ELF-1 (cell line): ENCODE measurements at regions not wholly inside any gene's neighbourhood (a gene's known extent, or its start where the extent isn't known, plus 50 kb on each side); places are given as distances from the start of the nearest gene placed in this dataset.
A peak's percentile ranks its signal among the peaks of the same experiment; 100 is the strongest.

Experiments used
- DNase-seq: peaks from one replicate; pipeline ENCODE4 v3.0.0-alpha.2; 2016; ENCODE audit warnings: low read depth, low spot score

DNA sequence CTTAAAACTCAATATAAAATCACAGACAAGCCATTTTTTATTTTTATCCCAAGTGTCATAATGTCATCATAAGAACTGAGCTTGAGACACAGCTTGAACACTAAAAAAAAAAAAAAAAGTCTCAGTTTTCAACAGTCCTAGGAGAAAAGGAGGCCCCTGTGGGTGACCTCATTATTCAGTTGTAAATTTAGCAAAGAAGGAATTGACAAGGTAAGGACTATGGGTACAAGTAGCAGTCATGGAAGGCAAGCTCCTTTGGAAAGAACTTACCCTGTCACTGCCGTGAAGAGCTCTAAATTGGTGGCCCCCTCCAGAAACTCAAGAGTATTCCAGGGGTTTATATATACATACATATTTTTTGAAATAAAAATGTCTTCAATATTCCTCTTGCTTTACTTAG is 864.4 kb upstream of the KCND2 start:
- no peak for DNase-seq

DNA sequence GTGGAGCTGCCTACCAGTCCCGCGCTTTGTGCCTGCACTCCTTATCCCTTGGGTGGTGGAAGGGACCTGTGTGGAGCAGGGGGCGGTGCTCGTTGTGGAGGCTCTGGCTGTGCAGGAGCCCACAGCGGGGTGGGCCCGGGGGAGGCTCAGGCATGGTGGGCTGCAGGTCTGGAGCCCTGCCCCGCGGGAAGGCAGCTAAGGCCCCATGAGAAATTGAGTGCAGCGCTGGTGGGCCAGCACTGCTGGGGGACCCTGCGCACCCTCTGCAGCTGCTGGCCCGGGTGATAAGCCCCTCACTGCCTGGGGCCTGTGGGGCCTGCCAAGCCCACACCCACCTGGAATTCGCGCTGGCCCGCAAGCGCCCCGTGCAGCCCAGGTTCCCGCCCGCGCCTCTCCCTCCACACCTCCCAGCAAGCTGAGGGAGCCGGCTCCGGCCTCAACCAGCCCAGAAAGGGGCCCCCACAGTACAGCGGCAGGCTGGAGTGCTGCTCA is 859.6 kb upstream of the KCND2 start:
- no peak for DNase-seq

DNA sequence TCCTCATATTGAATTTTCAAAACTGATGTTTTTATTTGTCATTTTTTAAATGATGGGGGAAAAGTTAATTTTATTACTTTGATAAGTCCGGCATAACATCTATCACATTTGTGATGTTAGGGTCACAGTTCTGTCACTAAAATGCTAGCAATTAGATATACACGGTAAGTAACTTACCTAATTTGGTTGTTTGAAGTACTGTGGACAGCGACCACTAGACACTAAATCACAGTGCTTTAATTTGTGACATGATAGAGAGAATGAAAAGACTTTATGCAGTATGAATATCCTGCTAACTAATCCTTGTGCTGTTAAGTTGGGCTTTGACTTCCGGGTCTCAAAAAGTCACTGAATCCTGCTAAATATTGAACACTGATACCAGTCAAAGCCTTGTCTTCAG is 857.3 kb upstream of the KCND2 start:
- no peak for DNase-seq

DNA sequence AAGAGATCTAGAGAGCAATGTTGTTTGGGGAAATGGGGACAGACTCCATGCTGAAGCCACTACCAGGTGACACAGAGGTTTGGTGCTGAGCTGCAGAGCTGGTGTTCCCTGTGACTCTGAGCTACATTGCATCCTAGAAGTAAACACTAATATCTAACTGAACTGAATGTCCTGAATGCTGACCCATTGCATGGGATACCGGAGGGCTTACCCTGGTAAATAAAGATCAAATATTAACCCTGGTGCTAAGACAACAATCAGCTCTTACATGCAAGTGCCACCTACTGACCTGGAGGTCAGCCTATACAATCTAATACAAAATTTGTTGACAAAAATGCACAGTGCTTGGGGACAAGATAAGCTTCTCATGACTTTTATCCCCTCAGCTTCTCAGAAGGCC is 851.3 kb upstream of the KCND2 start:
- DNase-seq: no peak

DNA sequence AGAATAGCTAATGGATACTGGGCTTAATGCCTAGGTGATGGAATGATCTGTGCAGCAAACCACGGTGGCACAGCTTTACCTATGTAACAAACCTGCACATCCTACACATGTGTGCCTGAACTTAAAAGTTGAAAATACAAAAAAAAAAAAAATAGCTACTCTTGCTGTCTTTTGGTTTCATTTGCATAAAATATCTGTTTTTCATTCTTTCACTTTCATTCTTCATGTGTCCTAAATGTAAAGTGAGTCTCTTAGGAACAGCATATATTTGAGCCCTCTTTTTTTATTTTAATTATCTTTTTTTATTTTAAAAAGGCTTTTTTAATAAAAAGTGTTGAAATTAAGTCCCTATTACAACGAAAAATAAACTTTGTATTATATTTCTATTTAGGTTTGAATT is 836.1 kb upstream of the KCND2 start:
- no peak for DNase-seq

DNA sequence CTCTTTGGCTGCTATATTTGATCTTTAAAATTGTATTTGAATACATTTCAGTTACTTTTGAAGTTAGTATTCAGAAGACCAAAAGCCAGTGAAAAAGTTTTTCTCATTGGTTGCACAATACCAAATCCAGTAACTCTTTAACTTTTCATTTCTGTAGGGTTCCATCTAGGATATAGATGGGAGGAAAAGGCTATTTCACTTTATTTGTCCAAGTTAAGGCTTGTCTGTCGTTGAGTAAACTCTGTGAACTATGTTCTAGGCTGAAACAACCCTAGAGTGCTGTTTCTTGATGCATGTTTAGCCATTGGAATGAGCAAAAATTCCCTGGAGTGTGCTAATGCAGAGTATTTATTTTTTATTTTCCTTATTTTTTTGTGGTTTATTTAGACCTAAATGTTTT is 834.7 kb upstream of the KCND2 start:
- no peak for DNase-seq

DNA sequence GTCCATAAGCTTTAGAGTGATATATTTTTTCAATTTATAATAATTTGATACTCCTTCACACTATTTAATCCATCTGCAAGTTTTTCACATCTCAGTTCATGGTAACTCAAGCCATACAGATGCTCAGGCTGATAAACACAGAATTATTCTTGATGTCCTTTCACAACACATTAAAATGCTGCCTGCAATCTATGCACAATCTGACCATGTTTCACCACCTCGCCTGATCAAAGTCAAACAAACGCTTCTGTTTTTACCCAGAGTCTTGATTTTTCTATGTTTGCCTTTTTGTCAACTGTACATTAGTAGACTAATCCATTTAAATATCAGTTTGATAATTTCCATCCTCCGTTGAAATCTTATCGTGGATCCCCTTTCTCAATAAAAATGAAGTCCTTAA is 833.8 kb upstream of the KCND2 start:
- DNase-seq: no peak

DNA sequence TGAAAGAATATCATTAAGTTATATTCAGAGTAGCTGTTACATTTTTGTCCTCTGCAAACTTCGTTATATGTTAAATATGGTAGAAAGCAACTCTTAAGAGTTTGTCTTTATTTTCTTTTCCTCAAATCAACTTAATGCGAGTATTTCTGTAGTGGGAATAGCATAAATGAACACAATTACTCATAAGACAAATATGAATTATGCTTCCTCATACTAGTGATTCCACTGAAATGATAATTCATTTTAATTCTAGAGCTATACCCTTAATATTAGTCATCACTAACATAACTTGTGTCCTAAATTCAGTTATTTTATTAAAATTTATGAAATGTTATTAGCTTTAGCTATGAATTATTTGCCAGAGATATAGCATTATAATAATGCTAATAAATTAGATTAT is 820.6 kb upstream of the KCND2 start:
- DNase-seq: no peak

DNA sequence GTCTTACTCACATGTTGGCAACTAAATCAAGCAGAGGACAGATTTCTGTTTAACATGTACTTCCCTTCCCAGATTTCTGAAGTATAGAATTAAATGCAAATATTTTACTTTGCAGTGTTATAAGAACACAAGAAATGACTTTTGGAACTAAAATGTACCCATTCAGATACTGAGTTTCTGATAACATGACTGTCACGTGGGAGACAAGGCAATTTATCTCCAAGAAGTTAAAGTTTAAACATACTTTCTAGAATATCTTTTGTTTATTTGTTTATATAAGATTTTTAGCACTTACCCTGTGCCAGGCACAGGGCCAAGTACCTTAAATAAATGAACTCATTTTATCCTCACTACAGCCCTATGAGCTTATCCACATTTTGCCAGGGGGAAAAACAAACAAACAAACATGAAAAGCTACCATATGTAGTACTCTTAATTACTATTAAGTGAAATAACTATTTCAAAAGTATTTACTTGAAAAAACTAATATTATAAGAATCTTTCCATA is 807.1 kb upstream of the KCND2 start:
- DNase-seq: no peak

DNA sequence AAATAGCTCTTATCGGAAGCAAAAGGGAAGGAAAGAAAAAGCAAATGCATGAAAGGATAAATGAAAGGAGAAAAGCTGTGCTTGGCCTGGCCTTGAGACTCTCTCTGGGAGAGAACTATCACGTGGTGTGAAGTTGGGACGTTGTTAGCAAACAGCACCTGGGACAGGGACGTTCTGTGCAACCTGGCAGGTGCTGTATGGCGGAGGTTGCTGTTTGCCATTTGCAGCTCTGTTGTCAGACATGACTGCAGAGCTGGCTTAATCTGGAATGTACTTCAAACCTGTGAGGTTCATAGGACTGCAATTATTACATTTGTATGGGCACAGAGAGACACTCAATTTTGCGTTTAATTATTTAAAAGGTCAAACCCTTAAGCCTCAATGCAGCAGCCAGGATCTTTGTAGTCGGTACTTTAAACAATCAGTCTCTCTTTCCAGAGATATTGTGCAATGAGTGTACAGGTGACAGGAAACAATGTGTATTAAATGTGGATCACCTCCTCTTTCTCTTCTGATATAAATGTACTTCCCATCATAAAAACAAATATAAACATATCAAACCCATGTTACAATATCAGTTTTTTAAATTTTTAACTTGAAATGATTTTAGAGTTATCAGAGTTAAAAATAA is 800.5 kb upstream of the KCND2 start:
- peak; percentile 10 for DNase-seq

DNA sequence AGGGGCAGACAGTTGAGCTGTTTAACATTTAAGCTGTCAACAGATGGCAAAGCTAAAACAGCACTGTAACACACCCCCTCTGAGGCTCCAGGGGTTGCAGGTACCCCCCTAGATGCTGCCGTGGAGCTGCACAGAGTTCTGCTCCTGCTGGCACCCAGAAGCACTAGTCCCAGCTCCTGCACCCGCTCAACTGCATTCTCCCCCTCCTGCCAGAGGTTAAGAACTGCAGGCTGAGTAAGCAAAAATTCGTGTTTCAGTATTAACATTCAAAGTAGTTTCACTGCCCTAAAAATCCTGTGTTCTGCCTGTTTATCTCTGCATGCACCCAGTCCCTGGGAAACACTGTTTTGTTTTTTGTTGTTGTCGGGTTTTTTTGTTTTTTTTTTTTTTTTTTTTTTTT is 790.8 kb upstream of the KCND2 start:
- DNase-seq: peak; percentile 49

DNA sequence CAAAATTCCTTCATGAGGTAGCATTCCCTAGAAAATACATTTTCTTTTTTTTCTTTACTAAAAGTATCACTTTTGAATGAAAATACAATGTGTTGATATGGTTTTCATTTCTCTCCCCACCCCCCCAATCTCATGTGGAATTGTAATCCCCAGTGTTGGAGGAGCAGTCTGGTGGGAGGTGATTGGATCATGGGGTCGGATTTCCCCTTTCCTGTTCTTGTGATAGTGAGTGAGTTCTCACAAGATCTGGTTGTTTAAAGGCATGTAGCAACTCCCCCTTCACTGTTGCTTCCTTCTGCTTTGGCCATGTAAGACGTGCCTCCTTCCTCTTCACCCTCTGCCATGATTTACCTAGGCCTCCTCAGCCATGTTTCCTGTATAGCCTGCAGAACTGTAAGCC is 790.3 kb upstream of the KCND2 start:
- DNase-seq: peak; percentile 14

DNA sequence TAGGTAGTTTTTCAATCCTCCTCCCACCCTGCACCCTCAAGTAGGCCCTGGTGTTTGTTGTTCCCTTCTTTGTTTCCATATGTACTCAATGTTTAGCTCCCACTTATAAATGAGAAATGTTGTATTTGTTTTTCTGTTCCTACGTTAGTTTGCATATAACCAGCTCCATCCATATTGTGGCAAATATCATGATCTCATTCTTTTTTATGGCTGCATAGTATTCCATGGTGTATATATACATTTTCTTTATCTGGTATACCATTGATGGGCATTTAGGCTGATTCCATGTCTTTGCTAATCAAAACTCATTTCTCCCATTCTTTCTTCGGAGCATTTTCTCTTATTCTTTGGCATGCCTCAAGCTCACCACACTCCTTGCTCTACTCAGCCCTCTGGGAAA is 789.6 kb upstream of the KCND2 start:
- no peak for DNase-seq

DNA sequence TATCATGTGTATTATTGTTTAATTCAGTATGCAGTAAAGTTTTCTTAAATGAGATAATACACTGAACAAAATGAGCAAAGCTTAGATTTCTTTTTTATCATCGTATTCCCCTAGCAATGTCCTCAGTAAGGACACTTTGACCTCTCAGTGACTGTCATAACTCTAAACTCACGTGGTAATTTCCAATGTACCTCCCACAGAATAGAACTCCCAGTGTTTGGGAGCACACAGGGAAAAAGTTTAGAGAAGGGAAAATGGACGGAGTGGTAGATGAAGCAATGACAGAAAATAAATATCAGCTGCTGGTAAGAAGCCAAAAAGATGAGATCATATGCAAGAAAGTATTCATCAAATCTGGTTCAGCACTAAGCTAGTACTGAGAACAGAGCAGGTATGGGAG is 758.6 kb upstream of the KCND2 start:
- DNase-seq: no peak

DNA sequence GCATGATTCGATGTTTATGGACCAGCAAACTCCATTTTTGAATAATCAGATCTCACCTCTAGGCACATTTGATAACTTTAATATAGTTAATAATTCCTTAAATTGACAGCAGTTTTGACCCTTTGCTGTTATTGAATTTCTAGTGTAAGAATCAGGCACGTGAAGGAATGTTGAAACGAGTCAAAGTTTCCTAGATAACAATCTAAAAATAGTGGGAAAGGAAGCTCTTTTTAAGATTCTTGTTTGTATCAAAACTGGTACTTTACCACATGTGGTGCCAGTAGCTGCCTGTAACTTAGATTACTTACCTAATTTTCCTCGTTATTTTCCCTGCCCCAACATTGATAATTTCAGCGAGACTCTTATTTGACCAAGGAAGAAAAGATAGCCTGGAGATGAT is 757.8 kb upstream of the KCND2 start:
- no peak for DNase-seq

DNA sequence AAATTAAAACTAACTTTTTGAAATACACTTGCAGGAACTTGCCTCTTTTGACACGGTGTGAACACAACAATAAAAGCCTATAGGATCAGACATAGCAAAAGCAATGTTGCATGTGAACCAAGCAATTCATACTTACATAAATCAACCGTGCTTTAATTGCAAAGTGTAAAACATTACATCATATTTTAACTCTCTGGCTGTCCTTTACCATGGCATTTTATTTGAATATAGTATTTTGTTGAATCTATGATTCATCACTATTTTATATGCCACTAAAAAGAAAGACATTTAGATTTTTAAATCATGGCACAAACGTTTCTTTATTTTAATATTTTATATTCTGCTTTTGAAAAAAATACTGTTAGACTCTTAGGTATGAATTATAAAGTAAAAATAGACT is 757.0 kb upstream of the KCND2 start:
- DNase-seq: no peak

DNA sequence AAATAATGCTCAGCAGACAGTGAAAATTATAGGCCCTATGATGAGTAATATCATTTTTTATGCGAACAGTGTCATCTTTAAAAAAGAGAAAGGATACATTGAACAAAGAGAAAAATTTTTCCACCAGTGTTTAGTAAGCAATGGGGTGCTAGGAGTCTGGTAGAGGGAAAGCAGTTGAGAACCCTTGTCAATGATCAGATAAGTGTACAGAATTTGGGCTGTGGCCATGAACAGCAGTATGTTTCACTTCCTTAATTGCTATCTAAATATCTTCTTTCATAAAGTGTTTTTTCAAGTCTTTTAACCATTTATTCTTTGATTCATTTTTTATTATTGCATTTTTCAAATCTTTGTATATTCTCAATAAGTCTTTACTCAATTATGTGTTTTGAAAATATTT is 750.7 kb upstream of the KCND2 start:
- no peak for DNase-seq

DNA sequence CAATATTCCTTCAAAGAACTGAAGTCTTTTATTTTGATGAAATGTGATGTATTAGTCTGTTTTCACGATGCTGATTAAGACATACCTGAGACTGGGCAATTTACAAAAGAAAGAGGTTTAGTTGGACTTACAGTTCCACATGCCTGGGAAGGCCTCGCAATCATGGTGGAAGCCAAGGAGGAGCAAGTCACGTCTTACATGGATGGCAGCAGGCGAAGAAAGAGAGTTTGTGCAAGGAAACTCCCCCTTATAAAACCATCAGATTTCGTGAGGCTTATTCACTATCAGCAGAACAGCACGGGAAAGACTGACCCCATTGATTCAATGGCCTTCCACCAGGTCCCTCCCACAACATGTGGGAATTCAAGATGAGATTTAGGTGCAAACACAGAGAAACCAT is 750.3 kb upstream of the KCND2 start:
- no peak for DNase-seq

DNA sequence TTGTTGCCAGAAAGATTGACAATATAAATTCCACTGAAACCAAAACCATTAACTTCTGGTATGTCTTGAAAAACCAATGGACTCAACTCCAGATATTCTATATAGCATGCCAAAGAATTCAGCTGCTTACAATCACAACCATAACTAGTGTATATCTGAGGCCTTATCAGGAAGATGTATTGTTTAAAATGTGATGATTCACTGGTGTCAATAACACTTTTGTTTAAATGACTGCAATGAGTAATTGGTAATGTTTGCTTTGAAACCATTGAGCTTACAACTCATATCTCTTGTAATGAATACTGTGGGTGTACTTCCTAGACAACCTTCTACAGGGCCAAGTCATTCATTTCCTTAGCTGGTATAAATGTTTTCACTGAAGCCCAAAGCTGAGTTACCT is 727.9 kb upstream of the KCND2 start:
- DNase-seq: no peak

DNA sequence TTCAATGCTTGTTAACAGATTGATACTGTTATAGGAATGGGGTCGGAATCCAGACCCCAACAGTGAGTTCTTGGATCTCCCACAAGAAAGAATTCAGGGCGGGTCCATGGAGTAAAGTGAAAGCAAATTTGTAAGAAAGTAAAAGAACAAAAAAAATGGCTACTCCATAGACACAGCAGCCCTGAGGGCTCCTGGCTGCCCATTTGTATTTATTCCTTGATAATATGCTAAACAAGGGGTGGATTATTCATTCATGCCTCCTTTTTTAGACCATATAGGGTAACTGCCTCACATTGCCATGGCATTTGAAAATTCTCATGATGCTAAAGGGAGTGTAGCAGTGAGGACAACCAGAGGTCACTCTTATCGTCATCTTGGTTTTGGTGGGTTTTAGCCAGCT is 717.2 kb upstream of the KCND2 start:
- DNase-seq: no peak

DNA sequence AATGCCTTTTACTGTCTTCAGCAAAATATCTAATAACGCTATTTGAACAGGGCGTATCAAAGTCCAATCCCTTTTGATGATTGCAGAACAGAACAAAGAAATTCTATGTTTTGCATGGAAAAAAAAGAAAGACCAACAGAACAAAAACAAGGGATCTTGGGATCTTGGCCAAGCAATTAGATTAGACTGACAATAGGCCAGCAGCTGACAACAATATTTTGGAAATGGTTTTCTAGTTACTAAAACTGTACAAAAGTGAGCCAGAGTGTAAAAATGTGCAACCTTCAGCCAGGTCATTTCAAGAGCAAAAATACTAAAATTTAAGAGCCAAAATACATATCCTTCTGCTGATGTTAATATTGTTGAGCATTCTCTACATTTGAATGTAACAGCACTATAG is 716.5 kb upstream of the KCND2 start:
- no peak for DNase-seq

DNA sequence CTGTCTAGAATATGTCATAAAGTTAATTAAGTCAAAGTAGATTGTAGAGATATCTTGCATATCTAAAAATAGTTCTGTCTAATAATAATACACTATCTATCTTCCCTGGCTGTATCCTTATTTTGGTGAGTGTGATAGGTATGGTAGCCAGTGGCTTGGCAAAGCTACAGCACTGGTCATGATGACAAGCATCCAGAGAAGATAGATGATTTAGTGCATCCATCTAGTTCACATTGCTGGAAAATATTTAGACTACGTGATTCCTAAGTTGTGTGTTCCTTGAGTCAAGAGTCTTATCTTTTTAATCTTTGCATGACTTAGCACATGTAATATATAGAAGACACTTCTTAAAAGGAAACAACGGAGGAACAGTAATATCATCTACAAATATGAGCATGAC is 711.2 kb upstream of the KCND2 start:
- no peak for DNase-seq

DNA sequence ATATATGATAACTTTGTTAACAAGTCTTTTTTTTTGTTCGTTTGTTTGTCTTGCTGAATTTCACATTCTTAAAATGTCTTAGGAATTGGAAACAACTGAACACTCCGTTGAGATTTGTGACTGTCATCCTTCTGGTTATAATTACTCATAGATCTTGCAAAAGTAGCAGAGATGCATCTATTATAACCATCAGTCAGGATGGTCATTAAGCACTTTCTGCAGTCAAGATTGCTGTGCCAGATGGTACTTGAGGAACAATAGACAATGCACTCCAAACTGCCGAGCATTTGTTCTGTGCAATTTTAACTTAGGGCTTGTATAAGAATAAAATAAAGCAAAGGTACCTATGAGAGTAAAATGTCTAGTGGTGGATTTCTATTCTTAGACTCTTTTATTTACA is 710.1 kb upstream of the KCND2 start:
- no peak for DNase-seq

DNA sequence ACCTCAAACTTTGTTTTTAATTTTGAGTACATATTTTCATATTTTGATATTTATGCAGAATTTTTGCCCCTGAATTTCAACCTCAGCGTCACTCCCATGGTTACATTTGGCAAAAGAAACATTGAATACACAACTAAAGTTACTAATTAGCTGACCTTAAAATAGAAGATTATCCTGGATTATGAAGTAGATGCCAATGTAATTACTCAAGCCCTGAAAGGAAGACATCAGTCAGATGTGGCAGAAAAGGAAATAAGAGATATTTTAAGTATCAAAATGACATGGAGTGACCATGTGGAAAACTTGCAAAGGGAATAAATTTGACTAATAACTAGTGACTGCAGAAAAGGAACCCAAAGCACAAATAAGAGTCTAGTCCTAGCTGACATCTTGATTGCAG is 701.3 kb upstream of the KCND2 start:
- DNase-seq: no peak
